ENCODE measurements at regions not wholly inside any gene's neighbourhood (a gene's known extent, or its start where the extent isn't known, plus 50 kb on each side); places are given as distances from the start of the nearest gene placed in this dataset.

- no peak for TF ChIP-seq ZNF717 (CRISPR knock-in tag; IDR thresholded peaks at IDR 0.05)
Observed at GRCh38 chr6:134584847-134585516, 267.1 kb upstream of the SGK1 start (continued).

- H3K27me3 ChIP-seq (ENCODE audit: control insufficient read depth in 2 of 2, insufficient read depth in 2 of 2, low read length in 2 of 2) = no peaks in the 10 kb centered on the region
- POLR2A ChIA-PET = no interaction called here
- H3K79me2 ChIP-seq (ENCODE audit: control insufficient read depth, insufficient read depth, low read length) = no peaks in the 10 kb centered on the region
- no peak overlapping the region for H2AFZ ChIP-seq (ENCODE audit: low read depth, low read length)
- ATAC-seq (no peak), FAIRE-seq (no peak), DNase-seq (ENCODE audit: extremely low read depth in 1 of 4, low spot score in 3 of 4) (no peak)
- H3K4me3 ChIP-seq = no peak overlapping the region
- no peaks in the 10 kb centered on the region for H3K36me3 ChIP-seq (ENCODE audit: control insufficient read depth, insufficient read depth, low read length)
- no peak overlapping the region for H3K4me2 ChIP-seq (ENCODE audit: insufficient read depth, low read length)
- H3K9me1 ChIP-seq (ENCODE audit: control insufficient read depth, insufficient read depth, low read length) = no peaks in the 10 kb centered on the region
- no peaks in the 10 kb centered on the region for H4K20me1 ChIP-seq (replicated peaks; ENCODE audit: control insufficient read depth, insufficient read depth, low read length)
- in situ Hi-C loops (cut with MboI) (no loop called here), intact Hi-C loops (cut with micrococcal nuclease) (no loop called here)
- no TSS peak for BruUV-seq (replicated peaks)
- TF ChIP-seq CUX1 (CRISPR knock-in tag; IDR thresholded peaks at IDR 0.05) (no peak), GABPB2 (CRISPR knock-in tag; conservative IDR thresholded peaks at IDR 0.05) (no peak)
- no peaks in the 10 kb centered on the region for H3K9me3 ChIP-seq (replicated peaks; ENCODE audit: control insufficient read depth, insufficient read depth, low read depth, low read length)
- H3K27ac ChIP-seq (ENCODE audit: extremely low read depth, low read depth, low read length) = no peak overlapping the region
- CTCF ChIA-PET (ENCODE audit: low intra/inter-chr PET ratio) = no interaction called here
- no peak overlapping the region for H3K9ac ChIP-seq (ENCODE audit: insufficient read depth in 1 of 2, low read depth in 2 of 2, low read length in 2 of 2)
- no peaks in the 10 kb centered on the region for H3K4me1 ChIP-seq (replicated peaks in 1 of 2; ENCODE audit: control insufficient read depth in 2 of 2, insufficient read depth in 2 of 2, low read length in 2 of 2)
Observed at GRCh38 chr6:134577998-134578397, 260.1 kb upstream of the SGK1 start.
